GM21528 (cell line): ENCODE measurements at regions not wholly inside any gene's neighbourhood (a gene's known extent, or its start where the extent isn't known, plus 50 kb on each side); places are given as distances from the start of the nearest gene placed in this dataset.

Experiments
- ATAC-seq: cut with Tn5 transposase; IDR thresholded peaks from one replicate; pipeline ENCODE4 v1.9.1; 2021; ENCODE audit warnings: mild to moderate bottlenecking, moderate library complexity; ENCODE audit not compliant: unreplicated experiment, low FRiP score

DNA sequence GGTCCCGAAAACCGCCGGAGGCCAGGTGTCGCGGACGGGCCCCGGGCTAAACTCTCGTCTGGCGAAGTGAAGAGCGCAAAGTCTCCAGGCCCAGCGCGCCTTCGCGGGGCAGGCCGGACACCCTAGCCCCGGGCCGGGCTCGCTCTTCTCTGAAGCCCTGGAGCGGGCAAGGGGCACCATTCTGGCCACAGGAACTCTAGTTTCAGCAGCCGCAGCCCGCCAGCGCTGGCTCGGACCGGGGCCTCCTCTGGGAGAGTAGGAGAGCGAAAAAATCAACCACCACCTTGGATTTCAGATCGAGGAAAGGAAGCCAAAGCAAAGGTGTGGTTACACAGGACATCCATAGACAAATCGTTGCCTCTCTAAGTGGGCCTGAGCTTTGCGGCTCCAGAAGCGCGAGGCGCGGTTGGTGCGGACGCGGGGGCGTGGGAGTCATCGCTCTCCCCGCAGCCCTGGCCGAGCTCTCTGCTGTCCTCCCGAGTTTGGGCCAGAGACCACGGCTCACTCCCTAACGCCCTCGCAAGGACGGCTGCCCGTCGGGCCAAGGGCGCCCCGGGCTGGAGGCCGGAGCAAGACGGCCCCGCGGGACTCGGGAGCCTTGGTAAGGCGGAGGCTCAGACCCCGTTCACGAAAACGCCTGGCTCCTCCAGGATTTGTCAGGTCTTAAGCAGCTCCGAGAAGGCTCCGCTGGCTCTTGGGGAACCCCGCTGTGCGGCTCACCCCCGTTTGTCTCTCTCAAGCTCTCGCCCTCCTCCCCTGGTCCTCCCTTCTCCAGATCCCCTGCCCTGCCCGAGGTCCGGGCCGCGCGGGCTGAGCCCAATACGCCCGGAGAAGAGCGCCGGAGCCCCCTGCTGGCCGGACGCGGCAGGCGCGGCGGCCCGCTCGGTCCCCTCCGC is 132.9 kb upstream of the DPYD start:
- peak; percentile 99 for ATAC-seq

DNA sequence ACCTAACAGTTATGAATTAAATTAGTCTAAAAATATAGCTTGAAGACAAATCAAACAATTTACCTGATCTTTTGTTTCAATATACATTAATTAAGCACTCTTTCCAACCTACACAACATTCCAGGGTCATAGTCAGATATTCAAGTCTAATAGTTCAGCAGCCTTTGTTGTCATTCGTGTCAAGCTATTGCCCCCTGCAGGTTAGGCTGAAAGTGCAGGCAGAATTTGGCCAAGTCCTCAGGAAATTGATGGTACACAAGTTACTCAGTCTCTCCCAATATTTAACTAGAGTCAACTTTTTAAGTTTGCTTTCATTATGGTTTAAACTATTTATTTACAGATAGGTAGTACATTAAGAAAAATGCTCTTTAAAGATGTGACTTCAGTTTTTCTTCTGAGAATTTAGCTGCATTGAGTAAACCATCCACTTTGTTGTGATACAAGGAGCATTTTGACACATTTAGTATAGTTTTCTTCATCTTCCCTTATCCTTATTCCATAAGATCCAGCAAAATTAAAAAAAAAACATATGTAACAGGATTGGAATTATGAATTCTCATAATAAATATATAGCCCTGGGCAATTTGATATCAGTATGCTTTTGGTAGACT is 130.3 kb upstream of the DPYD start:
- peak; percentile 37 for ATAC-seq

DNA sequence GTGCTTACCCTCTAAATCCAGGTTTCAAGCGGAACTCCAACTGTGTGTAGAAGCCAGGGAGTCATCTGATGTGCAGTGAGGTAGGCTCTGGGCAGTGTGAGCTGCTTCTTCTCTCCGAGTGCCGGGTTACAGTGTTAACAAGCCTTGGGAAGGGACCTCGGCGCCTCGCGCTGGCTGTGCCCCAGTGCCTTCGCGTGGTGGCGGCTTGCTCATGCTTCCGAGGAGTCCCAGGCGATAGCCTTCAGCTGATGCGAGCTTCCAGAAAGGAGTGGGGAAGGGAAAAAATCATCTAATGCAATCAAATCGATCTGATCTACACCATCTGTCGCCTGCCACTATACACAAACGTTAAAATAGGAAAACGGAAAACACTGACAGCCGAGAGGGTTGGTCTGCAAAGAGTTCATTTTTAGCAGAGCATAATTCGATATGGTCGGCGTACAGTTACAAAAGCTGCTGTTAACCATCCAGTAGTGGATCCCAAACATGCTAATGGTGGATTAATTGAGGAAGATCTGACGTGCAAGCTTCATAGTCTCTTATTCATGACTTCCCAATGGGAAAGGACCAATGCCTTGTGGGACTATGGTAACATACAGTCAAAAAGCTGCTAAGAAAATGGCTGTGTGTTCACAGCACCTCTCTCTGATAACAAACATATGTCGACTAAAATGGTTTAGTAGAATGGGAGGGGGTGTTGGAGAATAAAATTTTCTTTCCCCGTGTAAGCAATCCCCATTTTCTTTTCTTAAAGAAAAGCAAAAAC is 128.7 kb upstream of the DPYD start:
- no peak for ATAC-seq

DNA sequence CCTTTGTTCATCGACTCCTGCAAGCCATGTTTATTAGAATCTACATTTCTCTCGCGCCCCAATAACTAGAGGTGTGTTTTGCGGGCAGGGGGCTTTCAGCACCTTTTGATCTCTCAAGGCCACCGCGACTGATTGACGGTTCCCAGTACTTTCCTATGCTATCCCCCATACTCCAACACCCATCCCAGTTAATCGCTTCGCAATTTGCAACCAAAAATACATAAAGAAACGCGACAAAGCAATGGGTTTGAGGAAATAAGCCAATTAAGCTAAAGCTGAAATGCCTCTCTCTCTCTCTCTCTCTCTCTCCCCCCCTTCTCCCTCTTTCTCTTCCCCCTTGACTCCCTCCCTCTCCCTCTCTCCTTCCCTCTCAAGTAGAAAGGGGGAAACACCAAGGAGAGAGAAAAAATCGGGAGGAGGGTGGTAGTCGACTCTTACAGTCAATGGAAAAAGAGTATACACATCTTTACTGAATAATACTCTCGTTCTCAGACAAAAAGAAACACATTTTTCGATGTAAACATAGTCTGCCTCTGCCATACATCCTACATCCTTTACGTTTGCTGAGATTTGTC is 128.0 kb upstream of the DPYD start:
- ATAC-seq: no peak

DNA sequence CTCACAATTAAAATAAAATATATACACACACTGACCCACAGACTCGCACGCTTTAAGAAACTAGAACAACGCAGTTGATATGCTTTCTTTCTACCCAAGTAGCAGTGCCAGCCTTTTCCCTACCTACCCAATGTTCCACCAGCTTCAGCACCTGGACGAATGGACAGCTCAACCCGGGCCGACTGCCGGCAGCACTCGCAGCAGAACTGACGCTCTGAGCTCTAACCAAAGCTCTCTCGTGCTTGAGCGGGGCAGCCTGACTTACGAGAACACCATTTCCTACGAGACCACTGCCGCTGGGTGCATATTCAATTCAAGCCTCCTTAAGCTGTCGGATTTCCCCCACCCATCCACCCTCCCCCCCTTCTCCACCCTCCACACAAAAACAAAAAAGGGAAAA is 127.4 kb upstream of the DPYD start:
- ATAC-seq: no peak

DNA sequence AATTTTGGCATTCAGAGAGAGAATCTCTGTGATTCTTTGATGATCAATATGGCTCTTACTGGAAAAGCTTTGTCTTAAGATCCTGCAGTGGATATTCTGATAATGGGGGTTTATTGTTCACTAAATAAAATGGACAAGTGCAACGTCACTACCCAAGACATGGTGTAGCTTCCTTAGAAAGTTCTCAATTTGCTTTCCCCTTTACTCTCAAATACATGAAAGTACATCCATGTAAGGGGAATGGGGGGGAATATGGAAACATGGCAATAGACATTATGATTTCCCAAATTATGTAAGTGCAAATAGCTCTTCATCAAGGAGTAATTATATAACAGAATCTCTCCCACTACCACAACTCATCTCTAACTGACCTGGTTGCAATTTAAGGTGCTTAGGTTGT is 126.3 kb upstream of the DPYD start:
- no peak for ATAC-seq

DNA sequence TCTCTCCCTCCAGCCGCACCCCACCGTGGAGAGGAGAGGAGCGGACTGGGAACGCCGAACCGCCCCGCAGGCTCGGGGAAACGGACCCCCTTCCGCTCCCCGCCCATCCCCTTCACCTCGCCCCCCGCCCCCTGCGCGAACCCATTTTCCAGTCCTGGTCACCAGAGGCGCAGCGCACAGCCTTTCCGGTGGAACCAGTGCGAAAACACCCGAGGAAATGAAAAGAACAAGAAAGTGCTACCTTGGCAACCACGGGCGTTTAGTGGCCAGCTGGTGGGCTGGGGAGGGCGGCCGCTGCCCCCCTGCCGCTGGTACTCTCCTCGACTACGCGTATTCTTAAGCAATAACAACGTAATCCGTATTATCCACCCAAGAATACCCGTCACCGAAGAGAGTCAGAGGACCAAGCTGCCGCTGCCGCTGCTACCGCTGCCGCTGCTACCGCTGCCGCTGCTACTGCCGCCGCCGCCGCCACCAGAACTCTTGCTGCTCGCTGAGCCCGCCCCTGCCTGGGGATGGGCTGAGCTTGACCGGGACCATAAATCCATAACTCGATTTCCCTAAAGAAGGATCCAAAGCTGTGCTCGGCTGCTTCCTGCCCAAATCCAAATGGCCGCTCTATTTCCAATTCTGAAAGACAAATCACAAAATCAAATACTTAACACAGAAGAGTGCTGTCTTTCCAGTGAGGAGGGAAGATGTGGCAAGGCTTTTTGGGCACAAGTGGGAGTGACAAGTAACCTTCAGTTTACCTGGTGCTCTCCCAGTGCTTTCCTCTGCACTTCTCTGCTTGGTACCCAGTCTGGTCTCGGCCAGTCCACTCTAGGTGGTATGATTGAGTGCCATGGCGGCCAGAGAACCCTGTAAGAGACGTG is 125.2 kb upstream of the DPYD start:
- ATAC-seq: no peak

DNA sequence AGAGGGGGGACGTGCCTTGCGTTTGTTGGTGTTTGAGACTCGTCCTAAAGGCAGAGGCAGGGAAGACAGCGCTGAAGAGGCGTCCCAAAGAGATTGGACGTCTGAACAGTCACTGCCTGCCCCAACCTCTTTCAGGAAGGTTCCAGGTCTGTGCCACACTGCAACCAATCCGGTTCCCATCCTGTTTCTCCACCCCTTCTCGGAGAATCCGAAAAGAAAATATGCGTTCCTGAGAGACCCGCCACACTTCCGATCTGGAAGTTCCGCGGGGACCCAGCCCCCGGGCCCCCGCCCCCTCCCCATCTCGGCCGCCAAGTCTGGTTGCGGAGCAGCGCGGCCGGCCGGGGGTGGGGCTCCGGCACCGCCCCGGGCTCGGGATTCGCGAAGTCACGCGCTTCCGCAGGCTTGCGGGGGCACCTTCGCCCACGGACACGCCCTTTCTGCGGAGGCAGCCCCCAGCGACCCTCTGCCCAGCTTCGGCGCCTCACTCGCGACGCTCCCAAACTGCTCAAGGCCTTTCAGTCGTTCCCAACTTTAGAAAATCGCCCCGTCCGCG is 124.5 kb upstream of the DPYD start:
- ATAC-seq: no peak

DNA sequence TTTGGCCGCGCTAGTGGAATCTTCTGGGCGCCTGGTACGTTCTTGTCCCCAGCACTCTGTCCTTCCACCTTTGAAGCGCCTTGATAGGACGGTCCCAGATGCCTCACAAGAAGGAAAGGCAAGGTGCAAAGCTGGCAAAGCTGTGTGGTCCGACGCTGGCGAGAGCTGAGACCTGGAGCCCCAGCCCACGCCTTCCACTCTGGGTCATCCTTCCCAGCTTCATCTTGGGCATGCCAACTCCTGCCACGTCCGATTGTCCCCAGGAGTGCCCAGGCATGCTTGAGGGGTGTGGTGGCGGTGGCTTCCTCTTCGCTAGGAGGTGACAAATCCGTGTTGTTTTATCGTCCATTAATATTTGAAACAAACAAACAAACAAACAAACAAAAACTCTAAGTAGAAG is 123.9 kb upstream of the DPYD start:
- no peak for ATAC-seq

DNA sequence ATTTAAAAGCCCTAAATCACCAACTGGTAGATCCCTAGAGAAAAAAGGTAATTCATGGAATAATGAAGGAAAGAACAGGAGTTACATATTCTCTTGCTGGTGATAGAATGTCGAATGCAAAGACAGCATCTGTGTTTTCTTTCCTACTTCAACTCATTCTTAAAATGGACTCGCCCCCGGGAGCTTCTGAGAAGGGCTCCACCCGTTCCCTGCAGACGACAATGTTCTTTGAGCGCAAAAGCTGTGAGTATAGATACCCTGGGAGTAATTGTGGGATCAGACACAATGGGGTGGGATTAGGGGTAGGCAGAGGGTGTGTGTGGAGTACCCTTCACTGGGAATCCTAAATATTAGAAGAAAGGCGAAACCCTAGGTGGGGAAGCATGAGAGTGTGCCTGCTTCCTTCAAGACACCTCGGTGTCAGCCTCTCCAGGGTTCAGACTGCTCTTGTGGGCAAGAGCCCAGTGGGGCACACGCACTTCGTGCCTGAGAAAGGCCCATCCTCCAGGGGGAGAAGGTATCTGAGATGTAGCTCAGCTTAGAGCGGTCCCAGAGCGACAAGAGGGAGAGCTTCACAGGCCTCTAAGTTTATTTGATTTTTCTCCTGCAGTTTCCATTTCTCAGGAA is 123.3 kb upstream of the DPYD start:
- no peak for ATAC-seq

DNA sequence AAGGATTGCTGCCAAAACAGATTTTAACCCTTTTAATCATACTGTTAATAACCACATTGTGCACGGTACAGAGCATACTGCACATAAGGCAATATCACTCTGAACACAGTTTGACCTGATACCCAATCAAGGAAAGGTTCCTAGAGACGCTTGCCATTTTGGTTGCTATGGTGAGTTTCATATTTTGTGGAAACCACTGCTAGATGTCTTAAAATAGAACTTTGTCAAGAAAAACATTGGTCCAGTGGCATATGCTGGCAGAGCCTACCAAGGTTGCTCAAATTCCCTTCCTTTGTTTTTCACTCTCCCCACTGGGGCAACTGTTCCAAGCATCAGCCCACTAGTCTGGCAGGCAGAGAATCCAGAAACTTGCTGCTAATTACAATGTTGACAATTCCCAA is 114.8 kb upstream of the DPYD start:
- ATAC-seq: no peak

DNA sequence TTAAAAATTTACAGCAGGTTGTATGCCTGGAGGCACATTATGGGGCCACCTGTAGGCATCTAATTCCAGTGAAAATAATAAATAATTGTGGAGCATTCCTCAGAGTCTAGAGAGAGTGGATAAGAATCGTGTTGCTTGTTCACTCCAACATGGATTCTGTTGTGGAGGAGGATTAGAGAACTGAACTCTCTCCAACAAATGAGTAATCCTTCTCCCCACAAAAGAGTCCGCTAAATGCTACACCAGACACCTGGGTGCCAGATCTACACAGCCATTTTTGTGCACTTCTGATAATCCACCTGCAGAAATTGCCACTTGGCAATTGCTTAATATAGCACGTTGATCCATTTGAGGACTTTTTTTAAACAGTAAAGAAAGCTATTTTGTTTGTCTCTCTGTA is 113.7 kb upstream of the DPYD start:
- no peak for ATAC-seq

DNA sequence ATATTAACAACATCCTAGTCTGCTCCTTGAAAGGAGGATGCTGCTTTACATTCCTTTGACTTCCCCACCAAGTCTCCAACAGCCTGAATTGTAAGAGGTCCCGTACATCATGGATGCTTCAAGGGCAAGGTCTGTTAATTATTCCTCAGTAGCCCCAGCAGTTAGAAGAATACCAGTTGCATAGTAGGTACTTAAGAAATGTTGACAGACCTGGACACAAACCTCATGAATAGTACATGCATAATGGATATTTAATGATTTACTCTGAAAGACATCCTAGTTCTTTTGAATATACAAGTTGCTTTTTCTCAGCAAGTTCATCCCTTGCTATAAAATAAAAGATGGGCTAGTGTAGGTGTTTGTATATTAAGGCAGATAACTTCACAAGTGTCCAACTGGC is 112.1 kb upstream of the DPYD start:
- ATAC-seq: no peak

DNA sequence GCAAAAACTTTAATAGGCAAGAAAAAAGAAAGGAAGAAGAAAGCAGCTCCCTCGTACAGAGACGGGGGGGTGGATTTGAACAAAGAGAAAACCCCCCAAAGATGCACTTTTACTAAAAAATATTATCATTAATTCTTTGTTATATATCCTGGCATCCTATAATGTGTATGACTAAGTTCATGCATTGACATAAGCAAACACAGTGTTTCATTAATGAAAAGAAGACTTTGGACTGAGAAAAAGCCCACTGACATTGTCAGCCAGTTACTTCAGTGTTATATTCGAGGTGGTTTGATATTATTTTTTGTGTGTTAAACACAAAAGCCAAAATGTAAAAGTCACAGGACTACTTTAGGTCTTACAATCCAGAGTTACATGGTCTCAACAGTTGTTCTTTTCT is 110.1 kb upstream of the DPYD start:
- ATAC-seq: no peak

DNA sequence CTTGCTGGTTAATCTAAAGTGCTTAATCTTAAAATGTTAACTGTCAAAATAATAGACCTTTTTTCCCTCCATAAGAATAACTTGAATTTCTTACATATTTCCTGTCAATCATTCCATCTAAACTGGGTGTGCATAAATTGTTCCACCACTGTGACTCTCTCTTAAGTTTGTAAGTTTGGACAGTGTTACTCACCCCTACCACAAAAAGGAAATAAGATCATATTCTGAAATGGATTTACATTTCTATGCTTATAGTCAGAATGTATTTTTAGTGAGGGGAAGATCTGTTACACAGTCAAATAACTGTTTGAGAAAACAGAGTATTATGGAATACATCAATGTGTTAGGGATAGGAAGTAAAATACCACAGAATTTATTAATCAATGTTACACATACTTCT is 109.6 kb upstream of the DPYD start:
- no peak for ATAC-seq

DNA sequence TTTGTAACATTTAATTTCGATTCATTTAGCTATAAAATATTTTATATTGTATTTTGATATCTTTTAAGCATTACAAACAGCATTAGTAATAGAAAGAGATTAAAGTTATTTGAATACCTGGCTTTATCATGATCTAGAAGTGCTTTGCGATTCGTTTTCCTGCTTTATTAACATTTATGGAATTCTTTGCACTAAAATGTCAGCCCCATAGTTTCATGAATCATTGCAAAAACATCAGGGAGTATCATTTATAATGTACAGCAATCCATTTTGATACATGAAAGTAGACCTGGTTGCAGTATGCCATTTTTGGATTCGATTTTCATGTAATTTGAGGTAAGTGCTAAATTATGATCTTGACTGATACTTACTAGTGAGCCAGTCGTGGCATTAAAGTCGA is 108.0 kb upstream of the DPYD start:
- ATAC-seq: no peak

DNA sequence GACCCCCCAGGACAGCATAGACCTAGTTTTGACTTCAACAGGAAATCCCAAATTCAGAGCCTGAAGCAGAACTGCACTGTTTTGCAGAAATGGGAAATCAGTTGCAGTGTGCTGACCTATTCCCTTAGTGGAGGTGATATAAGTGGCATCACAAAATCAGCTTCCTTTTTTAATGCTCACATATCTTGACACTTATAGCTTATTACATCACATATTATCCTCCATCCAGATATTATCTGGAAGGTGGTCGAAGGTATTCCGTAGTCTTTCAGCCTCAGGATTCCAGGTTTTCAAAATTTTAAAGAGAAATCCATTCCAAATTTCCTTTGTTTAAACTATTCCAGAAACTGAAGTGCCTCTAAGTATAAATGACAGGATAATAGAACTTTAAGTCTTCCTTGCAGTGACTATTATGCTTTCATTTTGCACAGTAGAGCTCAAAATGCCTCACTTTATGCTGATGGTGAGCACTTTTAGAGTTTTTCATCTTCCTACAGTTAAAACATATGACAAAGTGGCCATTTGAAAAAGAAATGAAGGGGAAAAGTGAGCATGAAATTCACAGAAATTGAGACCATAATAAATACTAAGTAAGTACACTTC is 106.4 kb upstream of the DPYD start:
- ATAC-seq: no peak

DNA sequence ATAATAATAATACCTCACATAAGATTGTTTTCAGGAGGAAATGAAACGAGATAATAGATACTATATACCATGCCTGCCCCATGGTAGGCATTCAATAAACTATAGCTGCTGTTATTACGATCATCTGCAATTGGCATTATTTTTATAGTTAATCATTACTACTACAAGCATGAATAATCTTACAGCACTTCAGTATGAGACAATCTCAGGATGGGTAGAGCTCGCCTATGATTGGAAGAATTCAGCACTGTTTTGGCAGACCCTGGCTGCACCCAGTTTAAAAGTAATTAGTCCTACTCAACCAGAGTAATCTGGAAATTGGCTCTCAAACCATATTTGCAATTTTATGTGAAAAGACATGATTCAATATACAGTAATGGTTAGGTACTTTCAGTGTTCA is 105.0 kb upstream of the DPYD start:
- ATAC-seq: no peak

DNA sequence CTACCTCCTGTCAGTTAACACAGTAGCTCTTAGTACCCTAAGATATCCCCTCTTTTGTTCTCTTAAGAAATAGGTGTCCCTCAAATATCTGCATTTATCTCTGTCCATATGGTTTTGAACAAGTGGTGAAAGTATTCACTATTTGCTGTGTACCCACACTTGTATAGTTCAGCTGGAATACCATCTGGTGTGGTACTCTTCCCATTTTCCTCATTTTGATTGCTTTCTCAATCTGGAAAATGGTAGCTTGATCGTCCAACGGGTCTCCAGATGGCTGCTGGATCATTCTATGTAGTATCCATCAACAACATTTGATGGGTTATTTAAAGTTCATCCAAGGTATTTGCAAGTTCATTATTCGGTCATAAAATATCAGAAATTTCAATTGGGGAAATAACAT is 100.3 kb upstream of the DPYD start:
- no peak for ATAC-seq
